Breast epithelium (tissue), 3 donors: ENCODE measurements at regions not wholly inside any gene's neighbourhood (a gene's known extent, or its start where the extent isn't known, plus 50 kb on each side); places are given as distances from the start of the nearest gene placed in this dataset.

Experiments used
- POLR2A ChIP-seq: fragments of 450-650 bp; IDR thresholded peaks from one replicate; pipeline ENCODE4 v1.6.1; 2016; ENCODE audit warnings: antibody characterized with exemption, mild to moderate bottlenecking, moderate library complexity
- TF ChIP-seq, protein P1 (sequence below), 3 donors: fragments of 450-650 bp; IDR thresholded peaks; one replicate each; pipeline ENCODE4 v1.5.1; 2016 to 2017; ENCODE audit warnings: antibody characterized with exemption in 3 of 3, mild to moderate bottlenecking in 3 of 3, moderate library complexity in 3 of 3

- TF ChIP-seq, protein P1, sequence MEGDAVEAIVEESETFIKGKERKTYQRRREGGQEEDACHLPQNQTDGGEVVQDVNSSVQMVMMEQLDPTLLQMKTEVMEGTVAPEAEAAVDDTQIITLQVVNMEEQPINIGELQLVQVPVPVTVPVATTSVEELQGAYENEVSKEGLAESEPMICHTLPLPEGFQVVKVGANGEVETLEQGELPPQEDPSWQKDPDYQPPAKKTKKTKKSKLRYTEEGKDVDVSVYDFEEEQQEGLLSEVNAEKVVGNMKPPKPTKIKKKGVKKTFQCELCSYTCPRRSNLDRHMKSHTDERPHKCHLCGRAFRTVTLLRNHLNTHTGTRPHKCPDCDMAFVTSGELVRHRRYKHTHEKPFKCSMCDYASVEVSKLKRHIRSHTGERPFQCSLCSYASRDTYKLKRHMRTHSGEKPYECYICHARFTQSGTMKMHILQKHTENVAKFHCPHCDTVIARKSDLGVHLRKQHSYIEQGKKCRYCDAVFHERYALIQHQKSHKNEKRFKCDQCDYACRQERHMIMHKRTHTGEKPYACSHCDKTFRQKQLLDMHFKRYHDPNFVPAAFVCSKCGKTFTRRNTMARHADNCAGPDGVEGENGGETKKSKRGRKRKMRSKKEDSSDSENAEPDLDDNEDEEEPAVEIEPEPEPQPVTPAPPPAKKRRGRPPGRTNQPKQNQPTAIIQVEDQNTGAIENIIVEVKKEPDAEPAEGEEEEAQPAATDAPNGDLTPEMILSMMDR (IDR thresholded peaks at IDR 0.05), result no peak
- no peak for TF ChIP-seq POLR2A
Observed at GRCh38 chr4:1462009-1462767, 55.9 kb upstream of the NKX1-1 start.
